8988T (cell line): ENCODE measurements at regions not wholly inside any gene's neighbourhood (a gene's known extent, or its start where the extent isn't known, plus 50 kb on each side); places are given as distances from the start of the nearest gene placed in this dataset.

Source experiments
- DNase-seq: peaks from one replicate; pipeline ENCODE4 v3.0.0; 2011

DNA sequence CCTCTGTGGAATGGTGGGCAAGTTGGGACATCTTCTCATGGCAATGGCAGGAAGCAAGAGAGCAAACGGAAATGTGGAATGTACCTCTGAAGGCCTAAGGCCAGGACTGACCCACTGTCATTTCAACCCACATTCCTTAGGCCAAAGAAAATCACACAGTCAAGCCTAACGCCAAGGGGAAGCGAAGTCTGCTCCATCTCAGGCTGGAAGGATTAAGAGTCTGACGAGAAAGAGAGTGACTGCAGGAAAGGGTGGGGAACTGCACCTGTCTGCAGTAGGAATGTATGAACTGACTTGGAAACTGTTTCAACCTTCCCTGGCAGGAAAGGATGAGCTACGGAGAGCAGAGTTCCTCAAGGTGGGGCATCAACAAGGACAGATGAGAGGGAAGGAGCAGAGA lies 90.2 kb upstream of the TAS2R1 start:
- no peak for DNase-seq

DNA sequence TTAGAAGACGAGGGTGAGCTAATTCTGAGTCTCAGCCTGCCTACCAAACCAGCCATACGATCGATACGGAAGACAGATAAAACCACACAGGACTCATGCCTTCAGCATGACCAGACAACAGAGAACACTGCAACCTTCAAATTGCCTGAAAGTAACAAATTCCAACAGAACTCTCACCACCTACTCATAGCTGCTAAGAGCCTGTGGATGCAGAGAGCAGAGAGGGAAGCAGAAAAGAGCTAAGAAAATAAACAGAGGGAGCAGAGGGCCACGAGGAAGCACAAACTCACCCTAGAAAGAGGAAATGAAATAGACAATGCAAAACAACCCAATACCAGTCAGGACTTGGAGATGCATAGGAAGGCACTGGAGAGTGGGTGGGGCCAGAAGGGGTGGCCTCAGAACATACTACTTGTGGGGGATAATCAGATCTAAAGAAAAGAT lies 86.7 kb upstream of the TAS2R1 start:
- DNase-seq = no peak

DNA sequence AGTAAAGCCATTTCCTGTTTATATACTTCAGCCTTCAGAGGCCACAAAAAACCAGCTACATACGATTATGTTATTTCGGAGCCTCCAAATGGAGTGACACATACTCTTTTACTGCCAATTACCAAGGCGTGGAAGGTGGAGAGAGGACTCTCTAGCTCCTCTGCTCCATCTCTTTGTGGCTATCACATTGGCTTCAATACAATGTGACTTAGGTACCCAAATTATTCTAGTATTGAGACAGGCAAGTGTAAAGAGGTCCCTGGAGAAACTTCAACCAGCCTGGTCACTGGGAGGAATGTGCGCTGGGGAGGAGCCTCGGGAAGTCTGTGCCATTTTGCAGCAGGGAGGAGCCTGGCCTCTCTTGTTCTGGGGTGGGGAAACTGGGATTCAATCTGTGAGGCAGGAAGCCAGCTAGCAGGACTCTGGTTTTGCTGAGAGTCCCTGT lies 85.8 kb upstream of the TAS2R1 start:
- DNase-seq = no peak

DNA sequence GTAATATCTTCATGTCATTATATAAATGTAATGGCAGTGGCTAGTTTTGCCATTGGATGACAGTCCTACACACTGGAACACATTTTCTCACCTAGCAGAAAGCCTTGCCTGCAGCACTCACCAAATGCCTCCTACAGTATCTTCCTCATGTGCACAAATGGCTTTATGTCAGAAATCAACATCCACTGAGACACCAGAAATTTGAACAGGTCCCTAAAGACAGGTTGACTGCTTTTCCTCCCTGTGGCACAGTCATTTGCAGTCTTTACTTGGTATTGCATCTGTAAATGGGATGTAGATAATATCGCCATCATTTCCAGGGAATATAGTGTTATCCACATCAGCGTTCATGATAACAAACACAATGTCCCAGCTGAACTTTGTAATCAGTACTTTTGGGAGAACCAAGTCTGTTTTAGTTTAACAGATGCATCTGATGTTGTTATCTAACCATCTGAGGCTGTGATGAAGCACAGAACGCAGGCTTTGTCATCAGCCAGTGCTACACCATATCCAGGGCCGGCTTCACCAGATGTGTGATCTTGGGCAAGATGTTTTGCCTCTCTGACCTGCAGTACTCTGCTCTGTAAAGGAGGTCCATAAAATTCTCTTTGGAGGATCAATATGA lies 83.9 kb upstream of the TAS2R1 start:
- DNase-seq = no peak

DNA sequence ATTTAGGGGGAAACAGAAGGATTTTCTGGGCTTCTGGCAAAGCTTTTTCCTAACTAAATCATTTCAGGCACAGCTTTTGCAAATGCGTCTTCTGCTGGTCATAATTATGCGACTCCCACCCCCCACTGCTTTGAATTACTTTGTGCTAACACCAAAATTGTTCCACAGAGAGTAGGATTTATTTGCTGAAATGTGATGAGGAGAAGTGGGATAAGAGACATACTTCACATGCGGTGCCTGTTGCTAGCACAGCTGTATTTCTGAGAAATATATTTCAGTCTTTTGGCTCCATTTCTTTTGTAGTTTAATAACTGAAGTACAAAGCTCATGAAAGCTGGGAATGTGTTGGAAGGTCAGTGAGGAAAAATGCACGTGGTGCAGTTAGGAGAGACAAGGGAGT lies 83.2 kb upstream of the TAS2R1 start:
- DNase-seq = no peak

DNA sequence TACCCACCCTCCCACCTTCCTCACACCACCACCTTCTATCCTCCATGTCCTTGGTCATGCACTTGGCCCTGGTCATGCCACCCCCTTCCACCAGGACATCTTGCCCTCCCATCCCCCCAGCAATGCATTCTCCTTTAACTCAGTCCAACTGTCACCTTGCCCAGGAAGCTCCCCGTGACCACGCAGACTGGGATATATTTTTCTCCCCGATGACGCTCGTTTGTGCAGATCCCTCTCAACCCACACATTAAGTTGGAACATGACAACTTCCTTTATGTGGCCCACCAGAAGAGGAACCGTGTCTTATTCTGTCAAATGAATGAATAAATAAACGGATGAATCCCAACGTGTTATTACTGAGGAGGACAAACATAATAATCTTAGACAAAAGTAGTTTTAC lies 82.8 kb upstream of the TAS2R1 start:
- DNase-seq = no peak

DNA sequence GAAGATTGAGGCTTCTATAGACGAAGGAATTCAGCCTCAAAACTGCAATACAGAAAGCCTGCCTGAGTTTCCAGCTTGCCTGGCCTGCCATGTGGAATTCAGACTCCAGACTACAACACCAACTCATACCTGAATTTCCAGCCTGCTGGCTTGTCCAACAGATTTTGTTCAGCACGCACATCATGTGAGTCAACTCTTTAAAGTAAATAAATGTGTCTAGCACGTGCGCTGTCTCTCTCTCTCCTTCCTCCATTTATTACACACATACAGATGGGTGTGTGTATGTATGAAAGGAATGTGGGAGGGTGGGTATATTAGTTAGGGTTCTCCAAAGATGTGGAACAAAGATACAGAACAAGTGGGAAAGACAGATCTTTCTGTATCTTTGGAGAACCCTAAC lies 82.4 kb upstream of the TAS2R1 start:
- no peak for DNase-seq

DNA sequence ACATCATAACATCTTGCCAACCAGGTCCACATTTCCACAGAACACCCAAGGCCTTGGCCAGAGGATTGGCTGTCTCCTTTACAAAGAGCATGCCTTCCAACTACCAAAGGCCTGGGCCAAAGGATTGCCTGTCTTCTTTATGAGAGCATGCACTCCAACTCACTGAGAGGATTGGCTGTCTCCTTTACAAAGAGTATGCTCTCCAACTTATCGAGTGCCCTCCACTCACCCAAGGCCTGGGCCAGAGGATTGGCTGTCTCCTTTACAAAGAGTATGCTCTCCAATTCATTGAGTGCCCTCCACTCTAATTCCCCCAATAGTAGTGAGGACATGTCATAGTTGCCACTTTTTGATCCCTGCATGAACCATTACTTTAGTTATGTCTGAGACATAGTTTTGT lies 79.9 kb upstream of the TAS2R1 start:
- DNase-seq = no peak

DNA sequence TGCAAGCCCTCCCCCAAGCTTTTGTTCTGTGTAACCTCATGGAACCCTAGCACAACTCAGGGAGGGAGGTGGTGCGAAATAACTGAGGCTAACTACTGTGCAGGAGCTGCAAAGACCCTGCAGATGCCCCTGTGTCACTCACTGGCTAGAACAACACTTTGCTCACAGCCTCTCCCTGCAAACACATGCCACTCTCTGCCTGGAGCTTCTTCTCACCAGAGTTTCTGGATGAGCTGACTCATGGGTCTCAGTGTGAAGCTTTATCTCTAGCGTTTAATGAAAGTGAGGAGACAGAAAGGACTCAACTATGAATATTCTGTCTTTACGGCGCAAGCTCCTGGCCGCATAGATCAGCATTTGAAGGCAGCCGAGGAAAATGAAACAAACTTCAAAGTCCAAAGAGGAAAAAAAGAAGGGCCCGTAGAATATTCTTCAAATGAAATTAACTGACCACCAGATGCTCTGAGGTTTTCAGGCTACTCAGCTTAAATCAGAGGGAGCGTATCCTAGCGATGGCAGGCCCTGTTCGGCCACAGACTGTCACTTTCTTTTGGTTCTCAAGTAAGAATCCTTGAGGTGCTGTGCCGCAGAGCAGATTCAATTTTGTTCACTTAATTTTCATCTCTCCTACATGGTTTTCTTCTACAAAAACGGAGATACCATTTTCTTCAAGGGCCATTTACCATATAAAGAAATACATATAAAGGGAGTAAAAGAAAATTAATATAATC lies 77.7 kb upstream of the TAS2R1 start:
- DNase-seq = no peak

DNA sequence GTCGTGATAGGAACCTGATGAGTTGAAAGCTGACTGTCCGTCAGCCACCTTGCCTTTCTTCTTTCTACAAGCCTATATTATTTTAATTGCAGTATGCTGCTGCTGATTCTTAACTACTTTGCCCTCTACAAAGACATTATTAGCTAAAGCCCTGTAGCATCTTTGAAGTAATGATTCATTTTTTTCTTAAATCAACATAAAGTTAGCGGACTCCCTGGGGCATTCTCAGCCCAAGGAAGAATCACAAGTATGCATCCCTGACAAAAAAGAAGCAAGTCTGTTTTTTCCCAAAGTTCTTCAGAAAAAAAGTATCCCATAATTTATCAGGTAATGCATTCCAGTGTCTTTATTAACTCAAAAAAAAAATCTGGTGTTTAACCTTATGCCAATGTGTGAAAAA lies 69.5 kb upstream of the TAS2R1 start:
- DNase-seq = no peak

DNA sequence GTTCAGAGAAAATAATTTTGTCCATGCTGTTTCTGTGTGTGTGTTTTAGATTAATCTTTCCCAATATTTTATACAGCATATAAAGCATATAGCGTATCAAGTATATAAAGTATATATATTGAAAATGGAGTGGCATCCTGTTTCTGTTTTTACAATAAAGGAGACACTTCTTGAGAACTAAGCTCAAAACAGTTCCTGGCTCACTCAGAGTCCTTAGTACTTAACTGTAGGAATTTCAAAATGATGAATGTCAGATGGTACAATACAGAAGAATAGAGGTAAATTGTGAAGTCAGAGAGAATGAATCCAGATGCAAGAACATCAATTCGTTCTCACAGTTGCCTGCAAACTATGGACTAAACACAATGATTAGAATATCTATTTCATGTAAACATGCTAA lies 68.7 kb upstream of the TAS2R1 start:
- DNase-seq = no peak

DNA sequence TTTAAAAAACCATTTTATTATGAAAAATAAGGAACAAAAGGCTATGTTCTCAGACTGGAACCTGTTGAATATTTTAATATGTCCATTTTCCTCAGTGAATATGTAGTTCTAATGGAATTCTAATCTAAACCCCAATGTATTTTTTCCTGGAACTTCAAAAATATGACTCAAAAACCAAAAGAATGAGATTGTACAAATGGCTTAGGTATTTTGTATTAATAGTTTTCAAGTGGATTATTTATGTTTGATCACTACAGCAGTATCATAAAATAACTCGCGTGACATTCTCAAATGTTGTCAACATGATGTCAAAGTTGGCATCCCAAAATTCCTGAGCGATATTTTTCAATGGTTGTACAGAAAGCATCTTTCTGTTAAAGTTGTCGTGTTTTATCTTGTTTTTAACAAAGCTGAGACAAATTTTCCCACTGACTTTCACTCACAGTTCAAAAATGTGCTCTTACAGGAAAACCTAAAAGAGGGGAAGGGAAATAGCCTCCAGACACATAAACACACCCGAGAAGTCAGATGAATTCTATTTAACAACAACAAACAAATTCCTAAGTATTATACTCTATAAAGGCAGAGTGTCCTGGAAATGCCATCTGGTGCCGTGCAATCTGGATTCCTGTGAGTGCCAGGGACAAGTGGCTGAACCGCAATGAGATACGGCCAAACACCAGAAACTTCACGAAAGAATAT lies 68.1 kb upstream of the TAS2R1 start:
- DNase-seq = no peak

DNA sequence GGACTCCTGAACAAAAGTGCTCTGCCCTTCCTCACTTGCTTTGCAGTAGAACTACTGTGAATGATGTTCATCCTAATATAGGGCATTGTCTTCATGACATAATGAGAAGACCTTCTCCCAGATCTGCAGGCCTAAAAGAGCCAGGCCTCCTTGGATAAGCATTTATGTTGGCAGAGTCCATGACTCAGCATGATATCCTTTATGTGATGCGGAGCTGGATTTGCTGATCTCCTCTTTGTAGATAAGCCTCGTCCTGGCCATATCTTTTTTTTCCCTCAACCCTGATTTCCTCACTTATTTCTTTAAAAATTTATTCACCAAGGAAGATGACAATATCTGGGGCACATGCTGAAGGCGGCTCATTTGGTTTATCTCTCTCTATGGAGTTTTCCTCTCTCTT lies 62.4 kb upstream of the TAS2R1 start:
- DNase-seq = no peak

DNA sequence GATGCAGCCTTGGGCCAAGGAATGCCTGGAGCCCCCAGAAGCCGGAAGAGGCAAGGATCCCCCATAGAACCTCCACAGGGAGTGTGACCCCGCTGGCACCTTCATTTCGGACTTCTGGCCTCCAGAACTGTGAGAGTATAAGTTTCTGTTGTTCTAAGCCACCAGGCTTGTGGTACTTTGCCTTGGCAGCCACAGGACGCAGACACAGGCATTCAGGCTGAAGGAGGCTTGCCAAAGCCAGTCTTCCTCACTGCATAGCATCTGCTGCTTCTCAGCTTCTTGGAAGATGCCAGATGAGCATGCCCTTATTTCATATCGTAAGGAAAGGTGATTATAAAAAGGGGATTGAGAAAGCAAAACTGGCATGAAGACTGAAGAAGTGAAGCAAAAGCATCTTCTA lies 61.1 kb upstream of the TAS2R1 start:
- no peak for DNase-seq

DNA sequence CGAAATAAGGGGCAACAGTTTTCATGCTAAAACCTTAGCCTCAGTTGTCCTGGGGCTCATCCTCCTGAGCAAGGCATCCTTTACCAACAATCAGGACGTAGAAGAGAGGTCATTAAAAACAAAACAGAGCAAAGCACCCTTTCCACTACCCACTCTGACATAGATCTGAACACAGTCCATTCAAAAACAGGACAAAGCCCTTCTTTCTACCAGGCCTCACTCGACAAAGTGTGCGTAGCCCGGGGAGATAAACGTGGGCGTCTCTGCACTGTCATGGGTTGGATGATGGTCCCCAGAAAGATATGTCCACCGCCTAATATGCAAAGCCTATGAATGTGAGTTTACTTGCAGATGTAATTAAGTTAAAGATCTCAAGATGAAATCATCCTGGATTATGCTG lies 60.6 kb upstream of the TAS2R1 start:
- DNase-seq = no peak

DNA sequence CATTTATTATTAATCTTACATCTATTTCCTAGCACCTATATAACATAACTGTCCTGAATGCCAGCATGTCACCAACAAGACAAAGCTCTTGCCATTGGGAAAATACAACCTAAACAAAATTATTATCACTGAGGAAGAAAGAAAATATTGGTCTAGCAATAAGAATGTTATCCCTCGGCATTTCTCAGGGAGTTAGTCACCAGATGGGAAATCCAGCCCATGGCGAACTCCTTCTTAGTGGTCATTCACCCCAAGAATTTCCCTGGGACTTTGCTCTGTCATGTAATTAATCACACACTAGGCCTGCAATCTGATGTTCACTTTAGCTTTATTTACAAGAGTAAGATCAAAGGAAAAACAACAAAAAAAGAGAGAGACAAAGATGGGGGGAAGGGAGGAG lies 56.1 kb upstream of the TAS2R1 start:
- DNase-seq = no peak

DNA sequence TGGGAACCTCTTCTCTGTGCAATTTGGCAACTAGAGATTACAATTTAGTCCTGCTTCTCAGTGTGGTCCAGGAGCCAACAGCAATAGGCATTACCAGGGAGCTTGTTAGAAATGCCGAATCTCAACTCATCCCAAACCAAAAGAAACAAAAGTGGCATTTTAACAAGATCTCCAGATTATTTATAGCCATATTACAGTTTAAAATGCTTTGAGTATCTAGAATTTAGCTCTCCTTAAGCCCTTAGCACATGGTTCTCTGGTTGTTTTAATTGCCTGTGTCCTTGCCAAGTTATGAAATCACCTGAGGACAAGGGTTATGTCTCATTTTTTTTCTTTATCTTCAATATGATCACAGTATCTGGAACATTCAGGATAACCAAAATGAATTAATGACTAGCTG lies 51.6 kb upstream of the TAS2R1 start:
- no peak for DNase-seq
